Ammon's horn (tissue), 1 donor: ENCODE measurements at regions not wholly inside any gene's neighbourhood (a gene's known extent, or its start where the extent isn't known, plus 50 kb on each side); places are given as distances from the start of the nearest gene placed in this dataset.

Experiments used
- DNase-seq: peaks from one replicate; pipeline ENCODE4 v3.0.0-alpha.2; 2016; ENCODE audit warnings: low spot score

DNA sequence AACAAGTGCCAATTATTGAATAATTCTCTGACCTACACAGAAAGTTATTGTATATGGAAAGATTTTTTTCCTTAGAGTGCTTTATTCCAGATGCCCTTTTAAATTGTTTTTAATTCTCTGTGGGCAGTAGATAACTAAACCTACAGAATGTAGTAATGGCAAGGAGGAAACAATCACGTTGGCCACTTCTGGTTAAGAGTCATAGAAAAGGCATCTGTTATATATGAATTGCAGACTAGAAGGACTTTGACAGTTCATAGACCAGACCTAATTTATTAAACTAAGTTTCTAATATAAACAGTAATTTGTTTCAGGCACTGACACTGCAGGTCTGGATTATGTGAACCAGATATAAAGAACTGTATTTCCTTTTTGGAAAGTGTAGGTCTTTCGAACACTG lies 607.5 kb downstream of the PLCL1 start:
- no peak for DNase-seq

DNA sequence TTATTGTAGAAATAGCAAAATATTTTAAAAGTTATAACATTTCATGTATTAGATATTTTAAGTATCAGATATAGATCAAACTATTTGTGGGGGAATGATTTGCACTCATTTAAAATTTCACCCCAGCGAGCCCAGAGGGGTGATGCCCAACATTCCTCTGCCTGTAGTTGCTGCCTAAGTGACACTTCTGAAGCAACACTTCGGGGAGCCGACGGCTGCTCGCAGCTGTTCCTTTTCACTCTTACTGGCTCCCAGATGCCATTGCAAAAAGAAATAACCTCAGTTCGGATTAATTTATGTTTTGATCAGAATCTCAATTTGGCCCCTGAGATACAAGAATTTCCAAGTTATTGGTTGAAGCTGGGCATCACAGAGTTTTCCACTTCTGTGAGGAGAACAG lies 603.8 kb downstream of the PLCL1 start:
- DNase-seq, result no peak

DNA sequence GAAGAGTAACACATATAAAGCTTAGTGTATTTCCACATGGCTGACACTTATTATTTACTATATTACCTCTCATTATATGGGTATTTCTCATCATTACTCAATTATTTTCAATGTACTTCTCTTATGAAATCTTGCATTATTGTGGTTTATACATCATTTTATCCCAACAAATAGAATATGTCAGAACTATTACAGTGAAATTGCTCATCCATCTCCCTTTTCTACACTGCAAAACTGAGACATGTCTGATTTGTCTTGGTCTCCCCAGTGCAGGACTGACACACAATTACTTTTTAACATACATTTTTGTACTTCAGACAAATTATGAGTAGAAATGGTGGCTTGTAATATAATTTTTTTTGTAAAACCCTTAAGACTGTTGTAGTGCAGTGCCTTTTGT lies 600.9 kb downstream of the PLCL1 start:
- DNase-seq, result no peak

DNA sequence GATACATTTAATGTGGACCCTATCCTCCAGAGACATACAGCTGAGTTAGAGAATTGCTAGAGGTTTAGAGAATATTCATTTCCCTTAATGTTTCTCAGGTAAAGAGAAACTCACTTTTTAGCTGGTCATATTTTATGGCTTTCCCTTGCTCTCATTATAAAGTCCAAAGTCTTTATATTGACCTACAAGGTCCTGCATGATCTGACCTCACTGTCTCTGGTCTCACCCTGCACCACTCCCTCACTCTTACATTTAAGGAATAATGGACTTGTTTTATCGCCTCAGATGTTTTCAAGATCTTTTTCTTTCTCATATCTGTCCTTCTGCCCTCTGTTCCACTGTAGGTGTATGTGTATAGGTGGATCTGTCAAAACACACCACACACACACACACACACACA lies 597.3 kb downstream of the PLCL1 start:
- DNase-seq, result no peak

DNA sequence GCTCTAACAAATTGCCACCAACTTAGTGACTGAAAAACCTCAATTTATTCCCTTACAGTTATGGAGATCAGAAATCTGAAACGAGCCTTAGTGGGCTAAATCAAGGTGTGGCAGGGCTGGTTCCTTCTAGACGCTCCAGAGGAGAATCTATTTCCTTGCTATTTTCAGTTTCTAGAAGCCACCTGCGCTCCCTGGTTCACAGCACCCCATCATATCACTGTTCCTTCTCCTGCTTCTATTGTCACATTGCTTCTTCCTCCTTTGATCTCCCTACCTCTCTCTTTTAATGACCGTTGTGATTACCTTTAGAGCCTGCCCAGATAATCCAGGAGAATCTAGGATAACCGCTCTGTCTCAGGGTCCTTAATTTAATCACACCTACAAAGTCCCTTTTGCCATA lies 596.6 kb downstream of the PLCL1 start:
- DNase-seq, result no peak

DNA sequence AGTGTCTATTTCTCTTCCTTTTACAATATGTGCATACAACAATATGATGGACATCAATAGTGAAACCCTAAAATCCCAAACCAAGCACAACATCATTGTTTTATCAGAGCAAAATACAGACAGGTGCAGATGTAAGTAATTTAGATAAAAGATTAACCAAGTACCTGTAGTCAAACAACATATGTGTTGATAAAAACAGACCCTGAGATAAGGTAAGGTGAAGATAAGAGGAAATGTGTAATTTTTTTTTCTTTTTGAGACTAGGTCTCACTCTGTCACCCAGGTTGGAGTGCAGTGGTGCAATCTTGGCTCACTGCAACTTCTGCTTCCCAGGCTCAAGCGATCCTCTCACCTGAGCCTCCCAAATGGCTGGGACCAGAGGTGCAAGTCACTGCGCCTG lies 589.8 kb downstream of the PLCL1 start:
- no peak for DNase-seq

DNA sequence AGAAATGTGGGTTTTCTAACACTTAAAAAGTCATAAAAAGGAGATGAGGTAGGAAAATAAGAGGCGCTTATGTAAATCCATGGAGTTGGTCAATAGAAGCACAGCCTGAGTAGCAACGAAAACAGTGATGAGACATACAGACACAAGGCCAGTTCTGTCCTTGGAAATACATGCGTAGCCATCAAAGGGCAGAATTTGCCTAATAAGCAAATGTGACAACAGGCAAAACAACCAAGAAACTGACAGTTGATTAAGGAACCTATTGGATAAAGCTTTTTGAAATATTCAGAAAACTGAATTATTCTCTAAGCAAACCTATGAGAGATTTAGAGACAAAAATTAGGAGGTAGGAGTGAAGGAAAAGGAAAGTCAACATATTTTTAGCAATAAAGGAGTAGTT lies 586.3 kb downstream of the PLCL1 start:
- DNase-seq, result no peak

DNA sequence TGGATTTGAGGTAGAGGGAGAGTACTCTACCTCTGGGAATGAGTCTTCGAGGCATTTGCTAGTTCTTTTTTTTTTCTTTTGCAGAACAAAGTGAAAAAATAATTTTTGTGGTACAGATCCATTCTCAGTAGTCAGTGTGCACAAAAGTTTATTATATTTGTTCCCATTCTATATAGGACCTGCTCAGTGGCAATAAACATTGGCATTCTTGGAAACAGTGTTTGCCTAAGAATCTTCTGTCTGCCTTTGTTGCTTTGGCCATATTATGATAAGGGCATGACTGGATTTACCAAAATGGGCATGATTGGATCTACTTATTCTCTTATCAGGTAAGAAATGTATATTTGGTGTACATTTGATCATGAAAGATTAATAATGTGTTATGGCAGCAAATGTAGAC lies 583.3 kb downstream of the PLCL1 start:
- DNase-seq, result no peak

DNA sequence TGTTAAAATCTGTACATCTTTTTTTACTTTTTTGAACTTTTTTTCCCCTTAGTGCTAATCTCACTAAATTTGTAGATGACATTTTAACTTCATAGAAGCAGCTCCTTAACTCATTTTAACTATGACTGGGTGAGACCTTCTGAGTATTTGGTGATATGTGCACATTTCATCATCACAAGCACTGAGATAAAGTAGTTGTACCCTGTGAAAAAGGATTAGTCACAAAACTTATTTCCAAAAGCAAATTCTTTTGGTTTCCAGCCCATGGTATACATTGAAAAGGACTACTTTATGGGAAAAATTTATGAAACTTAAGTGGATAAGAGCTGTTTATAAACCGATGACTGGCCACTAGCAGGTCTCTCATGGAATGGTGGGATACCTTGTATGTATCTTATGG lies 581.5 kb downstream of the PLCL1 start:
- no peak for DNase-seq

DNA sequence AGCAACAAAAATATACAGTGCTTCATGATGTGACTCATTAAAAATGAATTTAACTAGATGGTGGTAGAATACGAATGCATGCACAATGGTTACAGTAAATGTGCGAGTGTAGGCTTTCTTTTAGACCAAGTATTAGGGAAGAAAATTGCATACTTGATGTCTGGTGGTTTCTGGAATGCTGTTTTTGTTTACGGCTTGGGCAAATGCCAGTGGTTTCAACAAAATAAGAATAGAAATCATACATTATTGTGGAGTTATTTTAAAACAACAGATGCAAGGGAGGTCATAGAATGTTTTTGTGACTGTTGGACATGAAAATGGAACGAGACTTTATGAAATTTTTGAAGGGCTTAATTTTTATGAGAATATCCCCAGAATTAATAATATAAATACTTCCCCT lies 580.9 kb downstream of the PLCL1 start:
- DNase-seq, result no peak

DNA sequence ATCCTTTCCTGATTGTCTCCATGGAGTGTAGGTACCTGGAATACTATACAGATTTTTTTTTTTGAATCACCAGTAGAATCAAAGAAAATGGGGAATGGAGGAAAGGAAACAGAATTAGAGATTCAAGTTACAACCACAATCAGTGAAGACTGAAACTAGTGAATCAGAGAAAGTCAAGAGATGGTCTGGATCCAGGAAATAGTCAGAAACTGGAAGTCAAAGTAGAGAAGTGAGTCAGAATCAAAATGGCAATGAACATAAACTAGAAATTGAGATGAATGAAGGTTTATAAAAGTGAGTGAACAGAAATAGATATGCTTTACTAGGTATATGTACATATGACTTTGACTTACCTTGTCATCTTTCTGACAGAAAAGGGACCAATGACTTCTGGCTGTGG lies 579.0 kb downstream of the PLCL1 start:
- no peak for DNase-seq

DNA sequence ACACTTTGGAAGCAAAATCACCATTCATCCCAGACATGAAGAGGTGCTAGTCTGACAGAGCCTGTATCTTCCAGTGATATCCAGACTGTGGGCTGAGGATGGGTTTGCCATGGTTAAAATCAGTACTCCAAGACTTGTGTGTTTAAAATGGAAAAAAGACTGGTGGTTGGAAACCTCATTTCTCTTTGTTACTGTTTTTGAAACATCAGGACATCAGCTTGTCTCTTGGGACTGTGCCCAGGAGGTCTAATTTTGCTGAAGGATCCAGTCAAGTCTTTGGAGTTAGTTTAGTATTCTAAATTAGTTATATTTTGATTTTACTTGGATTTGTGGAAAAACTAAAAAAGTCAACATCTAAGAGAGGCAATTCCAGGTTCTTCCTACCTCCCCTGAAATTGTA lies 578.4 kb downstream of the PLCL1 start:
- no peak for DNase-seq

DNA sequence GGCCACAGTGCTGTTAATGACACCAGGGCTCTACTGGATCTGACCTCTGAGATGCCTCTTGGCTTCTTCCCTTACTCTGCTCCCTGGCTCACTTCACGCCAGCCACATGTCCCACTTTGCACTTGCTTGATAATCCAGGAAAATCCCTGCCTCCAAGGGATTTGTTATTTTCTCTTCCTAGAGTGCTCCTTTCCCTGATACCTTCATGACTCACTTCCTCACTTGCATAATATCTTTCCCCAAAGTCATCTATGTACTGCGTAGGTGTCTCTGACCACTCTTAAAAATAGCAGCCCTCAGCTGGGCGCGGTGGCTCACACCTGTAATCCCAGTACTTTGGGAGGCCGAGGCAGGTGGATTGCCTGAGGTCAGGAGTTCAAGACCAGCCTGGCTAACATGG lies 572.3 kb downstream of the PLCL1 start:
- no peak for DNase-seq

DNA sequence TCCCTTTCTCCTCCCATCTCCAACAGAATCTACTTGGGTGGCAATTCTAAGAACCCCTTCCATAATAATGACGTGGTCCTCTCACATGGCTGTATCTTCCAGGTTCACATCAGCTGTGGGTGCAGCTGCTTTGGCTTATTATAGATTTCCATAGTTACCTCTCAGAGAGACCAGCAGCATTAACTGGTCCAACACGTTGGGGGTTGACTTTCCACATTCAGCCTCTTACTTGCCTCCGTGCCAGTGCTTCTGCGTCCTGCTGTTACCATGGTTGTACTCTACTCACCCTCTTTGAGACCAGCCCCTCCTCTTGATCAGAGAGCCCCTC lies 570.7 kb downstream of the PLCL1 start:
- no peak for DNase-seq

DNA sequence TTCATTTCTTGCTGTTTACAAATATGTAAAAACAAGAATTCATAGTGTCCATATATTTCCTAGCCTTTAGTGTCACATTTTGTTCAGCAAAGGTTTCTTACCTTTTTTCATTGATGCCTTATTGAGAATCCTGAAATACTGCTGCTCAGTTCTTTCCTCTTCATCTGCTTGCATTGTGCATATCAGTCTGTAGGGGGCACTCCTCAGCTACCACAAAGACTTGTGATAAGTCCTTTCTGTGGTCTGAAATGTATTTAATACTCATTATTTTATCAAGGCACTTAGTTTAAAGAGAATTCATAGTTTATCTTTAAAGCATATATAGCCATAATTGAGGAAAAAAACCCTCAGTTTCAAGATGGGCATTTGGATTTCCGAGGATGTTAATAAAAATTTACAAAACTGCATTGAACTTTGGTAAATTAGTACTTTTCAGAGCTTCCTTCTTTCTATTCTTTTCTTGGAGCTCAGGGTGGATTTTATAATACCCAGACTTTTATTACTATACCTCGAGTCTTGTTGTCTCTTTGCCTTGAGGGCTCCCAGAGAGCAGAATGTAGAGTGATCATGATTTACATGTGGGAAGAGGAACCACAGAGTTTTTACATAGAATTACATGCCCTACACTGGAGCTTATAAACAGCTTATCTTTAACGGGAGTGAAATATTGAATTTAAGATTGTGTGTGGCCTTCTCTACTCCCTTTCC lies 570.1 kb downstream of the PLCL1 start:
- peak; percentile 74 for DNase-seq

DNA sequence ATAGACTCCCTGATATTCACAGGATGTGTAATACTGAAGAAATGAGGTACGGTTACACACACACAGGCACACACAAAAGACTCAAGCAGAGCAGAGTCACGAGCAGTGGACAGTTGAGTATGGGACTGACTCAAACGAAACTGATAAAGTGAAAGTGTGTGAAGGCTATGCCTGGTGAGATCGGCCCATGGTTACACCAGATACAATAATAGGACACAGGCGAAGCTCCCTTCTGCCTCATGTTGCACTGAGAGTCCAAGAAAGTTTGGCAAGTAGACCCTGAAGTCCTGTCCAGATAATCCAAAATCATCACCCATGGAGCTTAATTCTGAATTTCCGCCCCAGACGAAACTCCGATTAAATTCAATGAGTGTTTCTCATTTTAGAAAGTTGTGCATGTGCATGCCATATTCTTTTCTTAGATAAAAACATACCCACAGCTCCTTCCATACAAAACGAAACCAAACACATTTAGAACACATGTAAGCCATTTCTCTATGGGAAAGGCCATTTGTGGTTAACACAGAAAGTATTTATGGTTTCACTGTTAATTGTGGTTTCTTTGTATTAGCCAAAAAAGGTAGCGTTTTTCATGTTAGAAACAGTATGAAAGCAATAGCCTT lies 567.6 kb downstream of the PLCL1 start:
- DNase-seq, result no peak

DNA sequence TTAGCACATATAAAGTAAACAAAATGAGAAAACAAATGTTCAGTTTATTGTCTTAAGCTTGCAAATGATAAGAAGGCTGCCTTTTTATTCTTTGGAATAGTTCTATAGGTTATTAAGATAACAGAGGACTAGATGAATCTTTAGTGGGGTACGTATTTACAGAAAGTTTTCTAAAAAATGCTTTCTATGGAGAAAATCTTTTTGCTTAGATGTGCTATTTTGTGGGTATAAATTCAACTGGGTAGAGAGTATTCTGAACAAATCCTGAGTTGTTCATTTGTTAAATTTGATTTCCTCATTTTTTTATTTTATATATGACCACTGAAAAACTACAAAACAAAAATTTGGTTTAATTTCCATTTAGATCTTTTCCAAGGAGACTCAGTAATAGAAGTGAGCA lies 566.9 kb downstream of the PLCL1 start:
- no peak for DNase-seq

DNA sequence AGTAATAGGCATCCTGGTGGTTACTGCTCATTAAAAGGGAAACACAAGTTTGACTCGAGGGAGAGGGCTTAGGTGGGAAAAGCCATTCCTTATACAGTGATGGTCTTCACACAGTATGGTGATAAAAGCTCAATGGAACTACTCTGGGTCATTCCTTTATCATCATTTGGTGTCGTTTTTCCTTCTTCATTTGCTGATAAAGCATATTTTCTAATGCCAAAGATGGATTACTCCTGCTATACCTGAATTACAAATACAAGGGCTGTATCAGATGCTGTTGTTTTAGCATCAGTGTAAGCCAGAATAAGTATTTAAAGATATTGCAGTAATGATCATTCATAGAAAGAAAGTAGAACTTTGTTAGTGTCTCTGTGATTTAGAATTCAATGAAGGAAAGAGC lies 563.7 kb downstream of the PLCL1 start:
- DNase-seq, result no peak

DNA sequence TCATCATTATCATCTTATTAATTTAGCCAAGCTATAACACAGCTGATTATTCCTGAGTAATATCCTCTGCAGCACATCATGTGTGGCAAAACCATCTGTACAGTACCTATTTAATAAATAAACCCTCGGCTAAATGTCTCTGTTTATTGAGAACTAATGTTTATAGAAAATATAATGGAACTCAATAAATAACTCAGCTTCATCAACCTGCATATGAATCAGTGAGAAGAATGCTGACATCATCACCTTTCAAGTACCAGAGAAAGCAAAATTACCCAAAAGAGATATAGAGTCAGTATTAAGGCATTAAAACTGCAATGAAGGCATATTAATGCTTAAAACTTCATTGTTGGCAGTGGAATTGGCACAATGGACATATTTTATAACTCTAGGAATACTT lies 558.3 kb downstream of the PLCL1 start:
- no peak for DNase-seq

DNA sequence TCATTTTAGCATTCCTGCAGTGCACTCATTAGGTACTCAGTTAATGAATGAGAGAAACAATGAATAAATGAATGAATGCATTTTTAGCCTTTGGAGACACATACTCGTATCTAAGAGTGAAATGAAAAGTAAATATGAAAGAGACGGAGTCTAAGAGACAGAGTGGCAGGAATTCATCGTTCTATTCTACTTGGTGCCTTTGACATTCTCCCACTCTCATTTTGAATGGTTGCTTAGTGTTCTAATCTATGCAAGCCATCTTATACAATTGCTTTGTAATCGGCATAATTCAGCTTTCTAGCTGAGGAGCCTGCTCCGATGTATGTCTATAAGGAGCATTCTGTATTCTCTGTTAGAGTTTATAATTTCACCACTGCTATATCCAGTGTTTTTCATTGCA lies 554.9 kb downstream of the PLCL1 start:
- no peak for DNase-seq

DNA sequence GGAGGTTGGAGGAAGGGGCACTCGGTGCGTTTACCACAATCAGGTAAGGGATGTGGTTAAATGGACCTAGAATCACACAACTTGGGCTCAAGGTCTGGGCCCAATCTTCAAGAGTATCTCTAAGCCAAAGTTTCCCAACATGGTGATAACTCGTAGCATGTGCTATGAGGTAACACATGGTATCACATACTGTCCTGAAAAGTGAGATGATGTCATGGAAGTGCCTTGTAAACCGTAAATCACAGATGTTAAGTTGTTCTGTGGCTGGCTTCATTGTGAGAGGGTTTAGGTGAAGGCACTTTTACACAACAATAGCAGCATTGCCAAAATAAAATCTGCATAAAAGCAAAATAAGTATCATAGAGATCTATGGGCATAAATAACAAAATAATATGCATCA lies 551.8 kb downstream of the PLCL1 start:
- DNase-seq, result no peak

DNA sequence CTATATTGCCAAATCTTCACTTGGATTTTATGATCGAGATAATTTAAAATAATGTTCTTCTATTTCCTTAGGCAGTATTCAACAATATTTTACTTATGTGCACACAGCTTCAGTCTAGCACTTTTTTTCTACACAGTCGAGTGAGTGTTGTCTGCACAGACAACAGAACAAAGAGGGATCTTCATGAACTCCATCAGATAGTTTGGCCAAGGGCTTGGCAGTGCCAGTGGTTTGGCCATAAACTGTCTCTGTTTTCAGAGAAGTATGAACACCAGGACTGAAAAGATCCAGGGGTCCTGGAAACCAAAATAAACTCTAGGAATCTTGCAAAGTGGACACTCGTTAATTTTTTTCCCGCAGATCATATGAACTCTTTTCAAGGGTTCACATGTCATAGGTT lies 547.3 kb downstream of the PLCL1 start:
- peak; percentile 58 for DNase-seq

DNA sequence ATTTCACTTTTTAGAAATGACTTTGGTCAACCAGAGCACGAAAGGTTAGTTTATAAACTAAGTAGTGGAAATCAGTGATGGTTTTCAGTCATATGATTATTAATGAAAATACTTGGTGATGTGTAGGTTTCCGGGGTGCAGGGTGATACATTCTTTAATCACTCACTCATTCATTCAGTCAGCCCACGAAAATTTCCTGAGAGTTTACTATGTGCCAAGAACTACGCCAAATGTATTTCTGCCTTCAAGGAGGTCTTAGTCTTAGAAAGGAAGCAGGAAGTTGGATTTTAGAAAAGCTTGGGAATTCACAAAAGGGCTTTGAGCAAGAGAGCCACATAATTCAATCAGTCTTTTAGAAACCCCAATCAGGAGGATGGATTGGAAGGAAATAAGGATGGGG lies 543.6 kb downstream of the PLCL1 start:
- DNase-seq, result no peak

DNA sequence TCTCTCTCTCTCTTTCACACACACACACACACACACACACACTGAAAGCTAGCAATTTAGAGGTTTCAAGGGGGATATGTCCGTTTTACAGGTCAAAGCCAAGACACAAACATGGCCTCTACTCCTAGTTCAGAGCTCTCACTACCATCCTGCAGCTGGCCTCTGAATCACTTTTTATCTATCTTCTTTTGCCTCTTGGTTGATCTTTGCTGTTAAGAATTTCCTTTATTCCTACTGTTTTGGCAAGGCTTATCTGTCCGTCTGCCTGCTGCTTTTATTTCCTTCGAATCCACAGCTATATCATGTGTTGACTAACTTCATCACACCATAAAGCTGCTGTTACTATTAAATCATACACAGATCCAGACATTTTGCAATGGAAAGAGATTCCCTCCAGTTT lies 543.0 kb downstream of the PLCL1 start:
- no peak for DNase-seq

DNA sequence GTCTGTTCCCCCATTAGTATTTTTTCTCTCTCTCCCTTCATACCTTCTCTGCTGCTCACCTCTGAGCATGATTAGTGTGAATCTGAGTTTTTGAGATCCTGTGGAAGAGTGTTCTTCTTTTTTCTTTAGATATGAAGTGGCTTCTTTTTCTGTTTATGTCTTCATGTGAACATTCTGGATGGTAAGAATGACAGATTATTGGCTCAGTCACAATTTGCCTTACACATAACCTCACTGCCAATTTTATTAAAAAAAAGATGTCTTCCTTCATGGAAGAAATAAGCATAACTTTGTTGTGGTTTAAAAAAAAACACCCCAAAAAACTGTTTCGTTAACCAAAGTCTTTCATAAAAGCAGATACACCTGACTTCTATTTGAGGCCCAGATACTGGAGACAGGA lies 539.1 kb downstream of the PLCL1 start:
- no peak for DNase-seq
